ENCODE measurements at regions not wholly inside any gene's neighbourhood (a gene's known extent, or its start where the extent isn't known, plus 50 kb on each side); places are given as distances from the start of the nearest gene placed in this dataset.

DNA sequence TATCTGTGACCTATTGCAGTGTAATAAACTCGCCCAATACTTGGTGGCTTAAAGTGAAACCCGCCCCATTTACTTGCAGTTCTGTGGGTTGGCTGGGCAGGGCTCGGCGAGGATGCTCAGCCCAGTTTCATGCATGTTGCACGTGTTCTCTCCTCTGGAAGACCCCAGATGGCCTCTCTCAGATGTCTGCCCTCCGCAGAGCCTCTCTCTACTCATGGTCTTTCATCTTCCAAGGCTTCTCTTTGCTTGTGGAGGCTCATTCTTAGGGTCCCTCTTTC, 251.4 kb downstream of the SOD2 start:
- ChIA-PET CTCF (no interaction called here), POLR2A (no interaction called here)
- no peak for DNase-seq (ENCODE audit: extremely low spot score)
- TF ChIP-seq, protein P1, sequence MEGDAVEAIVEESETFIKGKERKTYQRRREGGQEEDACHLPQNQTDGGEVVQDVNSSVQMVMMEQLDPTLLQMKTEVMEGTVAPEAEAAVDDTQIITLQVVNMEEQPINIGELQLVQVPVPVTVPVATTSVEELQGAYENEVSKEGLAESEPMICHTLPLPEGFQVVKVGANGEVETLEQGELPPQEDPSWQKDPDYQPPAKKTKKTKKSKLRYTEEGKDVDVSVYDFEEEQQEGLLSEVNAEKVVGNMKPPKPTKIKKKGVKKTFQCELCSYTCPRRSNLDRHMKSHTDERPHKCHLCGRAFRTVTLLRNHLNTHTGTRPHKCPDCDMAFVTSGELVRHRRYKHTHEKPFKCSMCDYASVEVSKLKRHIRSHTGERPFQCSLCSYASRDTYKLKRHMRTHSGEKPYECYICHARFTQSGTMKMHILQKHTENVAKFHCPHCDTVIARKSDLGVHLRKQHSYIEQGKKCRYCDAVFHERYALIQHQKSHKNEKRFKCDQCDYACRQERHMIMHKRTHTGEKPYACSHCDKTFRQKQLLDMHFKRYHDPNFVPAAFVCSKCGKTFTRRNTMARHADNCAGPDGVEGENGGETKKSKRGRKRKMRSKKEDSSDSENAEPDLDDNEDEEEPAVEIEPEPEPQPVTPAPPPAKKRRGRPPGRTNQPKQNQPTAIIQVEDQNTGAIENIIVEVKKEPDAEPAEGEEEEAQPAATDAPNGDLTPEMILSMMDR (IDR thresholded peaks at IDR 0.05; ENCODE audit: control extremely low read depth, extremely low read depth, low read depth, missing control alignments), result no peak

DNA sequence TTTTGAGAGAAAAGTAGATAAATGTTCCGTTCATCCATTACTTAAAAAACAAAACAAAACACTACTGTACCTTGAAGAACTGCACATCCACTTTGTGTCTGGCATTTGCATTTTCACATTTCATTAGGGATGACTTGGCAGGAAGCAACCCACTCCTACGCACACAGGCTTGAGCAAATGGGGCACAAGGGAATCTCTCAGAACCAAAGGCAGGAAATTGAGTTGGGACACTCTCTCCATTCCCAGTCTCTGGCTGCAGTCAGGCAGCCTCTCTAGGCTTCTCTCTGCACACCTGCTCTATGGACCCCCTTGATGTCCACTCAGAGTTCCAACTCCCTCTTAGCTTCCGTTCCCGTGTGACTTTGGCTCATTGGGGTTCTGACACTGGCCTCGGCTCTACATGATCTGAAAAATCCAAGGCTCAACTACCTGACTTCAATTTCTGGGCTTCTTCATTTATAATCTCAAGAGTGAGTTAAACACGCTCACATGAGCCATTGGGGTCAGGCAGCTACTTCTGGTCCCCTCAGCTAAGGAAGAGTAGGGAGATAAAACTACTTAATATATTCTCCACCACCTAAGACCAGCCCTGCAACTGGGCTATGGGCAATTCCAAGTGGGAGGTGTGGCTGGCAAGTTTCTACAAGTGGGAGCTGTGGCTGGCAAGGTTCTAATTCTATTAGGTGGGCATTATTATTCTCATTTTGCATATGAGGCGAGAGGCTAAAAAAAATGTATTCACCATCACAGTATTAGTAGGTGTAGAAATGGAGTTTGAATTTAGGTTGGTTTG, 251.9 kb downstream of the SOD2 start:
- CTCF ChIA-PET, result no interaction called here
- POLR2A ChIA-PET, result no interaction called here
- DNase-seq (ENCODE audit: extremely low spot score), result no peak
- TF ChIP-seq, protein P1 (IDR thresholded peaks at IDR 0.05; ENCODE audit: control extremely low read depth, extremely low read depth, low read depth, missing control alignments), result no peak

DNA sequence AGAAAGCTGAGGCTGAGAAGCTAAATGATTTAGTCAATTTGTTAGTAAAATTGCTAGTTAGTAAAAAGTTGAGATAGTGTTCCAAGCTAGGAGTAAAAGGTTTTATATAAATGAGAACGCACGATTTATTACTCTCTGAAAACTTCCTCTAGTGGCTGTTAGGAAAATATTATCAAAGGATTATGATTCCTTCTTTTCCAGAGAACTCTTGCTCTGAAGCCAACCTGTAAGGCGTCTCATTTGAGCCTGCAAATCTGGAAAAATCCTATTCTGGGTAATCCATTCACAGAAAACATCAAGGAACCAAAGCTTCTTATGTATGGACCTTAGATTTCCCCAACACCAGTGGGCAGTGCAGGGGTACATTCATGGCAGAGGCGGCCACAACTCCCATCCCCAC, 252.7 kb downstream of the SOD2 start:
- TF ChIP-seq, protein P1 (IDR thresholded peaks at IDR 0.05; ENCODE audit: control extremely low read depth, extremely low read depth, low read depth, missing control alignments), result no peak

DNA sequence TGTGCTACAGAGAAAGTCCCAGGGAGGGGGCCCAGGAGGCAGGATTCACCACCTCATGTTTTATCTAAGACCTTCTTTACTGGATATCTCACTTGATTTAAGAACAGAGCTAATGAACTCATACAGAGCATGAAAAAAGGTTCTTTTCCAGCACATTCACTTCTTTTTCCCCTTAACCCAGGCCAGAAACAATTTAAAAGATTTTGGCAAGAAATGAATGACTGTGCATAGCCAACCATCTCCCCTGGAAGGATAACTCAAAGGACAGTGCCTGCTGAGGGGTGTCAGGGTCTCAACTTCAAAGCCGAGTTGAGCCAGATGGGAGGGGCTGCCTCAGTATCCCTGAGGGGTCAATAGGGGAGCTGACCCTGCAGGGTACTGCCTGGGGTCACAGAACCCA, 253.4 kb downstream of the SOD2 start:
- POLR2A ChIA-PET, result no interaction called here
- CTCF ChIA-PET, result no interaction called here
- TF ChIP-seq, protein P1 (IDR thresholded peaks at IDR 0.05; ENCODE audit: control extremely low read depth, extremely low read depth, low read depth, missing control alignments), result no peak
- no peak for DNase-seq (ENCODE audit: extremely low spot score)

More for the DNA sequence above, 252.7 kb downstream of the SOD2 start:
- DNase-seq (ENCODE audit: extremely low spot score), result no peak
- POLR2A ChIA-PET, result no interaction called here
- CTCF ChIA-PET, result no interaction called here

DNA sequence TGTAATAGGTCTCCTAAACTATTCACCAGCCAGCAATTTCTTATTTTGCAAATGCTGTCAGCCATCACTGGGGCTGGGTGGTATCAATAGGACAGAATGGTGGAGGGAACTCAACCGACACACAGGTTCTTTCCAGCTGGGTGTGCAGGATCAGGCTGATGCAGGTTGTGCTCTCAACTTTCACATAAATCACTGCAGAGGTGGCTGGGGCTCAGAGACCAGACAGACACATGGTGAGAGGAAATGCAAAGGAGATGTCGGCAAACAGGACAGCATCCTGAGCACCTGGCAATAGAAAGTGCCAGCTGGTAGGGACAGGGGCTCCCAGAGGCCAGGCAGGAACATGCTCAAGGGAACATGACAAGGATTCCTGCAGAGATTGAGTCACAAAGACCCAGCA, 254.9 kb downstream of the SOD2 start:
- CTCF ChIA-PET, result no interaction called here
- TF ChIP-seq, protein P1 (IDR thresholded peaks at IDR 0.05; ENCODE audit: control extremely low read depth, extremely low read depth, low read depth, missing control alignments), result no peak

DNA sequence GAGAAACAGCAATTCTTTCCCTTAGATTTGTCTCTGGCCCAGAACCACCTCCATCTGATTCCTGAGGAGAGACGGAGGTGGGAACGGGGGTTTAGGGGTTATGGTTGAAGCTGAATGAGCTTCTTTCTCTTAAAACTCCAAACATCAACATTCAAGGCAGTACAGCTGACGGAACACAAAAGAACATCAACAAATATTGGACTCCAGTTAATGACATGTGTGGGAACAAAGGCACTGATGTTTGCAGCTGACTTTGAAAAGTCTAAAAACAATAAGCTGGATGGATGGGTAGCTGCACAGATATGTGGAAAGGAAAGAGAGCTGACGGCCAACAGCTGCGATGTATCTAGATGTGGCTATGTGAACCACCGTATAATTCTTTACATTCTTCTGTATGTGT, 256.5 kb downstream of the SOD2 start:
- ChIA-PET POLR2A (no interaction called here), CTCF (interaction anchor here (0.8 to 1.5 kb wide), 2 partner anchors 10 to 27 kb away, joined by 3 to 4 read pairs; no protein-coding TSS in a partner anchor)
- DNase-seq (ENCODE audit: extremely low spot score), result no peak
- TF ChIP-seq, protein P1 (IDR thresholded peaks at IDR 0.05; ENCODE audit: control extremely low read depth, extremely low read depth, low read depth, missing control alignments), result no peak

More for the DNA sequence above, 254.9 kb downstream of the SOD2 start:
- POLR2A ChIA-PET, result no interaction called here
- no peak for DNase-seq (ENCODE audit: extremely low spot score)
